Suppressor macrophage treated with lipopolysaccharide for 1 hour (primary cell): ENCODE measurements at regions not wholly inside any gene's neighbourhood (a gene's known extent, or its start where the extent isn't known, plus 50 kb on each side); places are given as distances from the start of the nearest gene placed in this dataset.
A peak's percentile ranks its signal among the peaks of the same experiment; 100 is the strongest.

Source experiments
- DNase-seq, 3 donors: peaks; one replicate each; pipeline ENCODE4 v3.0.0-alpha.2; 2020 to 2022

DNA sequence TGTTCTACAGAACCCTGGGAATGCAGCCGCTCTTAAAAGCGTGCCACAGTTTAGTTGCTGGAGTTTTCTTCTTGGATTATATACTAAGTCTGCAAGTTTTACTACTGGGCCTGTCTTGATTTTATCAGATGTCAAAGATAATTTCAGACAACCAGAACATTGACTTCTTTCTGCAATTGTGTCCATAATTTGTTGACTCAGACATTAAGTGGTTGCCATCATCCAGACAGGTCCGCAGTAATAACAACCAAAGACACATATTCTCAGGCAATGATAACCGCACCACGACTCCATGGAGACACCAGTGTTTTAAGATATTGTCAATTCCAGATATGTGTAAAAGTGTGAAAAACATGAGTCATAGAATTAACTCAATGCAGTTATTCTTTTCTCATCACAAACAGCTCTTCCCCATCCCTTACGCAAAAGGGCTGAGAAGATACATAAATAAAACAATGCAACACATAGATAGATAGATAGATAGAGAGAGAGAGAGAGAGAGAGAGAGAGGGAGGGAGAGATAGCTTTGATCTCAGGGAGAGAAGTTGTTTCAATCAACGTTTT lies 90.4 kb upstream of the FMN2 start:
- DNase-seq = no peak

DNA sequence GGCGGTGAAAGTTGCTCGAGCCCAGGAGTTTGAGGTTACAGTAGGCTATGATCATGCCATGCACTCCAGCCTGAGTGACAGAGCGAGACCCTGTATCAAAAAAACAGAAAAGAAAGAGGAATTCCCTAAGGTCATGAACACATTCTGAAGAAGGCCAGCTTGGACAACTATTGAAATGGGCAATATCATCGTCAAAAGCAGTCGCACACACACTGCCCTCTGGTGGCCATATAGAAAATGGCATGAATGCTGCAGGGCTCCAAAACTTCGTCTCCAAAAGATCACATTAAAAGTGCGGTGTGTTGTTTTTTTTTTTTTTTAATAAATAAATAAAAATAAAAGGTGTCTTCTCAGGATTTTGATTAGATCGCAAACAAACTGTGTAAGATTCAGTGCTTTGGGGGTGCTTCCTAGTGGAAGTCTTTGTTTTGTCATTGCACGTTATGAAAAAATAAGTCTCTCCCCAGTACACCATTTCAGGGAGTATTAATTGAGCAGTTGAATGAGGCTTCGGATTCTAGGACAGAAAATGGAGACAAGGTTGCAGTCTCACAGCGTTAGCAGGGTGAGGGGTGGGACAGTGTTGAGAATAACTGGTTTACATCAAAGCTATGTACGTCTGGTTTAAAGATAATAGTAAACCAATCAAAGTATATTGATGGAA lies 87.5 kb upstream of the FMN2 start:
- peak; percentile 35 to 51 (median 50) for DNase-seq

DNA sequence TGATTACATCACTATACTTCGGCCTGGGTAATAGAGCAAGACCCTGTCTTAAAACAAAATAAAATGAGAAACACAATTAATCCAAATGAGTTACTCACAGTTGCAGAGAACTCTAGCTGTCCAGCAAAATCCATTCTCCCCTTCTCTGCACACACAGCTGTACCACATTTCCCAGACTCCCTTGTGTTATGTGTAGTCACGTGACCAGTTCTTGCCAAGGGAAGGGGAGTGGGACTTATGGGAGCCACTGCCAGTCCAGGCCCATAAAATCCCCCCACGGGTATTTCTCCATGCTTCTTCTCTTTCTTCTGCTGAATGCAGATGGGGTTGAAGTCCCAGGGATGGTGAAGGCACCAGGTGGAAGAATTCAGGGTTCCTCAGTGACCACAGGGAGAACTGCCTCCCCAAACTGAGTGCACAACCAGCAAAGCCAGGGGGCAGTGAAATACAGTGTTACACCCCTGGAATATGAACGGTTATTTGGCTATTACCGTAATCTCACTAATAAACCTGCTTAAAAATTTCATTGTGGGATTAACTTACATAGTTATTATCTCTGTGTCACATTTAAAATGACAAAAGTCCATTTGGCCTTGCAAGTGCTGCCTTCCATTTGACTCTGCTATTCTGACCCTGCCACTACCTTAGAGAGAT lies 85.6 kb upstream of the FMN2 start:
- no peak for DNase-seq

DNA sequence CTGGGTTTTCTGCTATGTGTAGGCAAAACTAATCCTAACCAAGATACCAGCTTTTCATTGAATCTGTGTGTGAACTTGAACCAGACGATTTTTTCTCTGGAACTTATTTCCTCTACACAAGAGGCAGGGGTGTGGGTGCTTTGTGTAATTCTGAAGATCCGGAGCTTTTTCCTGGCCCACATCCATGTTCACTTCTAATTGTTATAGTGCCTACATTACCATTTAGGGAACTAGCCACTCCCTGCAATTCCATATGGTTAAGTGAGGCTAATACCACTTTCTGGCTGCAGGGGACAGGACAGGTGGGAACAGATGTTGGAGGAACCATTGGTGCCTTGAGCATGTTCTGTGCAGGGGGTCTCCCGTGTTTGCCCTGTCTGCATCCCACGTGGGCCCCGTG lies 83.4 kb upstream of the FMN2 start:
- no peak for DNase-seq

DNA sequence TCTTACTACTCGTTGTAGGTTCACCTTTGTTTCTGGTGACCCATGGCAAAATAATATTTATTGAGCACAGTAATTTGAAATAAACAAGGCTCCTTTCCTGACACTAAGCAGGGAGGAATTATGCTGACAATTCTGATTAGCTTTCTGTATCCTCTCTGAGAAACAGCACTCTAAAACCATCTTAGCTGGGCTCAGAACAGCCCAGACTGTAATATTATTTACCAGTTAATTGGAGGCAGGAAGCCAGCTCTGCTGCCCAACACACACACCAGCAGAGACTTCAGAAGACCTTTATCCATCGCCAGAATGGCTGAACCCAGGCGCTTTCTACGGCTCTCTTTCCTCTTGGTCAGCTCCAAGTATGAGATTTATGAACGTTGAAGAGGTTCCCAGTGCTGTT lies 77.6 kb upstream of the FMN2 start:
- DNase-seq = no peak

DNA sequence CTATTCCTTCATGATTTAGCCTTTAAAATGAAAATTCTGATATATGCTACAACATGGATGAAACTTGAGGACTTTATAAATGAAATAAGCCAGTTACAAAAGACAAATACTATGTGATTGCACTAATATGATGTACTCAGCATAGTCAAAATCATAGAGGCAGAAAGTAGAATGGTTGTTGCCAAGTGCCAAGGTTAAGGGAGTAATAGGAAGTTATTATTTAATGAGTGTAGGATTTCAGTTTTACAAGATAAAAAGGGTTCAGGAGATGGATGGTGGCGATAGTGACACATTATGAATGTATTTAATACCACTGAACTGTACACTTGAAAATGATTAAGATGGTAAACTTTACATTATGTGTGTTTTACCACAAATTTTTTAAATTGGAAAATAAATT lies 73.1 kb upstream of the FMN2 start:
- DNase-seq = no peak

DNA sequence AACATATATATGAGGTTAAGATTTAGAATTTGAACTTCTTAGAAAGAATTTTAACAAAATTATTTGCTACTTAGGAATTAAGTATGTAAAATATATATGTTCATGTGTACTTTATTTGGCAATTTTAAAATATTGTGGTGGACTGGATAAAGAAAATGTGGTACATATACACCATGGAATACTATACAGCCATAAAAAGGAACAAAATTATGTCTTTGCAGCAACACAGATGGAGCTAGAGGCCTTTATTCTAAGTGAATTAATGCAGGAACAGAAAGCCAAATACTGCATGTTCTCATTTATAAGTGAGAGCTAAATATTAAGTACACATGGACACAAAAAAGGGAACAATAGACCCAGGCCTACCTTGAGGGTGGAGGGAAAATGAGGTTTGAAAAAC lies 72.2 kb upstream of the FMN2 start:
- DNase-seq = no peak

DNA sequence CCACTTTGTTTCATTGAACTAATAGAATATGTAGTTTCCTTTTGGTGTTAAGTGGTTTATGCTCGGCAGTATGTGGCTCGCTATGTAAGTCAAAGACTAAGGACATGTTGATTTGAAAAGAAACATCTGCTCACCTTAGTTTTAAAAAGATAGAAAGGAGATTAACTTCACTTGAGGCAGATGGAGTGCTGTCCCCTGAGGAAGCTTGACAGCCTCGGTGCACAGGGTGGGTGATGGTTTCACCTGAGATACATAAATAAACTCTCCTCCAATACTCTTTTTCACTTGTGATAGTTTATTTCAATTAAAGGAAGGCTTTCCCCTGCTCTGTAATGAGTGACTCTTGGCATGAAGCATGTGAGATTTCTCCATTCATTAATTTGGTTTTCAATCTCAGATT lies 70.8 kb upstream of the FMN2 start:
- DNase-seq = no peak

DNA sequence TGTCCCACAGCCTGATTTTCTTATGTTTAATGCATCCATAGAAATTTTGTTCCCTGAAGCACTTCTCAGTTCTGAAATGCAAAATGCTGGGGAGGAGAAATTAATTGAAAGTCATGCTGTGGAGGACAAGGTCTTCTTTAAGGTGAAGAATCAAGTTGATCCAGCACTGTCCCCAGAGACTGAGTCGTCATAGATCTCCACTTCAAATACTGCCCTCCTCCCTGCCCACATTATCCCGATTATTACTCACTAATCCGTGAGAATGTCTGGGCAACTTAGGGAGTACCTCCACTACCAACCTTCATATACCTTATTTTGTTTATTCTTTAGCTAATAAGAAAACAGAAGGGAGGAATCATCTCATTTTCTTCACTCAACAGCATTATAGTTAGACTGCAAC lies 70.0 kb upstream of the FMN2 start:
- DNase-seq = no peak

DNA sequence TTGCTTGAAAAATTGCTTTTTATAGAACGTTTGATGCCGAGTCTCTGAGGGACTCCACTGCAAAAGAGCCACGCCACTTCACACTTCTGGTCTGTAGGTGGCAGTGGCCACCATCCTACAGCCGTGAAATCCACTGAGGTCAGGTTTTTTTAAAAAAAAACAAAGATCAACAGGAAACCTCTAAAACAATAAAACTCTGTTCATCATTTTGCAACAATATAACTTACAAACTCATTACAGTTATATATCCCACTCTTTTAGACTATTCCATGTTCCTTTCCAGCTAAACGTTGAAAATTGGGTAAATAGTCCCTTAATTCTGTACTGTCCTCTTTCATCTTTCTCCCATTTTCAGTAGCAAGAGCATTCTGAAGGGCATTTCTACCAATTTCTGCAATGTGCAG lies 64.6 kb upstream of the FMN2 start:
- DNase-seq = peak; percentile 39 to 51 (median 46)

DNA sequence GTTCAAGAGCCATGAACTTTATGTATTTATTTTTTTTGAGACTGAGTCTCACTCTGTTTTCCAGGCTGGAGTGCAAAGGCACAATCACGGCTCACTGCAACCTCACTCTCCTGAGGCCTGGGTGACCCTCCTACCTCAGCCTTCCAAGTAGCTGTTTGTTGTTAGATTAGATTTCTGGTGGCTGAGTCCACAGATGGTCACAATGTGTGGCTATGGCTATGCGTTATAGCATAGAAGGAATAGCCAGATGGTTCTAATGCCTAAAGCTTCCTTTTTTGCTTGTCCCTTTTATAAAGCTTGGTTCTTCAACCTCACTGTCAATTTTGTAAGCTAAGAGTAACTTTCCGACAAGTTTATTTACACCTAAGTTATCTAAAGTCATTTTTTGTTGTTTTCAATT lies 62.3 kb upstream of the FMN2 start:
- DNase-seq = no peak

DNA sequence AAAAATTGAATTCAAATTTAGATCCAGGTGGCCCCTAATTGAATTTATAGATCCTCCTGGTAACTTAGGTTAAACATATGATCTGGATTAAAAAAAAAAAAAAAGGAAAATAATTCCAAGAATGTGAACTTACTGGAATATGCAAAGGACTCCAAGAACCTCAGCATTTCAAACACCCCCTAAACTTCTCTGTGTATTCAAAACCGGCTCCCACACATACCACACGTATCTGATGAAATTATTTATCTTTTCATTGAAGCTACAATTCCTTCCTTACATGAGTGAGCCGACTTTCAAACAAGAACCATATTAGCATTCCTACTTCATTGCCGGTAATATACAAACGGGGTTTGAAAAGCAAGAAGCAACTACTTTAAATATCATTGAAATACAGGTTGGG lies 61.4 kb upstream of the FMN2 start:
- no peak for DNase-seq

DNA sequence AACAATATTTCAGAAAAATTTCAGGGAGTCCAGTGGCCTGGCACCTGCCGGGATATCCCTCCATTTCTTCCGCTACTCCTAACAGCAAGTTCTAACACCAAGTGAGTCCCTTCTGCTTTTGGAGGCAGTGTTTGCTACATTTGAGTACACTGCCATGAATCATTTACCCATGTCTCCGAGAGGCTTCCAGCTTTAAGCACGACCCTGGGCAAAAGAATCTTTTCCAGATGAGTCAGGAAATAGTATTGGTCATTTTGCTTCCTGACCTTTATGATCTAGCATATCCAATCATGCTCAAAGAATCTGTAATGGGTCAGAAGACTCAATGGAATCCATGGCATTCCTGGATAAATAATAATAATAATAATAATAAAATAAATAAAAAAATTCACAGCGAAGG lies 60.7 kb upstream of the FMN2 start:
- no peak for DNase-seq

DNA sequence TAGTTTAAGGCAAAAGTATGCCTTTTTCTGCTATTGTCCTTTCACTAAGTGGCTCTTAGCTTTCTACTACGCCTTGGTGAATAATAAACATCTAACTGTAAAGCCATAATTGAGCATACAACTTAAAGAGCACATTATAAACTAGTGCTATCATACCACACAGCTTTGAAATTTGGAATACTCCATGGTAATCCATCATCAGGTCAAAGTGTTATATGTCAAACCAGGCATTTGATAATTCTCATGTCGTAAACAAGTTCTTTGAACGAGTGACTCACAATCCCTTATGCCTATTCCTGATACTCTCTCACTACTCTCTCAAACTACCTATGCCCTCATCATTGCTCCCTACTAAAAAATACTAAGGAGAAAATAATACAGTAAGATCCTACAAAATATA lies 60.3 kb upstream of the FMN2 start:
- DNase-seq = no peak

DNA sequence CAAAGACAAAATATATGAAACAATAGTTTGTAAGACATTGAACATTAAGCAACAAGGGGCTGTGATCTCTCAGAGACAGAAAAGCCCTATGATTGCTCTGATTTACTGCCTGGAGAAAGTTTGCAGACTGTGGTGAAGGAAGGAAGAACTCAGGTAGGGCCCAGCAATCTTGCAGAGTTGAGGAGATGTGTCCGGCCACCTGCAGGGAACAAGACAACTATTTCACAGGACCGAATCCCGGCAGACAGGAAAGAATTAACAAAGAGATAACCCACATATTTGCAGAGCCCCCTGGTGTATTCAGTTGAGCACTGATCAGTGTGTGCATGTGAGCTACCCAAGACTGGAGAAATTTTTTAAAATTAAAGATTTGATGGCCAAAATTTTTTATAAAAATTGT lies 58.3 kb upstream of the FMN2 start:
- DNase-seq = no peak

DNA sequence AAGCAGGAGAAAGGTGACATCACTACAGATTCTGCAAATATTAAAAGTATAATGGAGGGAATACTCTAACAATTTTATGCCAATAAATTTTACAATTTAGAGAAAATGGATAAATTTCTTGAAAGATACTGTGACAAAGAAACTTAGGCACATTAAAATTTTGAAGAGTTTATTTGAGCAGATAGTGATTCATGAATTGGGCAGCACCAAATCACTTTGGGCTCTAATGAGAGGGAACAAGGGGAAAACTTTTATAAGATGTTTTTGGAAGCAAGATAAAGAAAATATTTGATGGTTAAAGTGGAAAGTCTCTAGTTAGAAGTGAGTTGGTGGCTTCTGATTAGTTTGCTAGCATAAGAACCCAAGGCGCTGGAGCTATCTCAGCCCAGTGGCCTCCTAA lies 55.2 kb upstream of the FMN2 start:
- no peak for DNase-seq
